Endodermal cell (in vitro differentiated cells): ENCODE measurements at regions not wholly inside any gene's neighbourhood (a gene's known extent, or its start where the extent isn't known, plus 50 kb on each side); places are given as distances from the start of the nearest gene placed in this dataset.

ENCODE experiments used
- DNase-seq: peaks from one replicate; pipeline ENCODE4 v3.0.0-alpha.2; 2017
- H3K27ac ChIP-seq: 2 replicates; pipeline ENCODE4 v1.5.1; 2013; ENCODE audit warnings: mild to moderate bottlenecking, low read depth, low read length, moderate library complexity
- H3K27me3 ChIP-seq: 2 replicates; pipeline ENCODE4 v1.6.1; 2013; ENCODE audit warnings: mild to moderate bottlenecking, low read length, moderate library complexity; ENCODE audit not compliant: insufficient read depth, control insufficient read depth, poor library complexity, severe bottlenecking
- H3K36me3 ChIP-seq: 2 replicates; pipeline ENCODE4 v1.7.0; 2013; ENCODE audit warnings: mild to moderate bottlenecking, low read length, moderate library complexity; ENCODE audit not compliant: control insufficient read depth, insufficient read depth
- H3K4me1 ChIP-seq: one replicate; pipeline ENCODE4 v1.7.0; 2013; ENCODE audit warnings: low read length; ENCODE audit not compliant: control insufficient read depth, insufficient read depth
- H3K4me3 ChIP-seq: 2 replicates; pipeline ENCODE4 v1.5.1; 2013; ENCODE audit warnings: mild to moderate bottlenecking, low read length, moderate library complexity
- H3K9ac ChIP-seq: 2 replicates; pipeline ENCODE4 v1.6.1; 2013; ENCODE audit warnings: mild to moderate bottlenecking, low read length, moderate library complexity; ENCODE audit not compliant: poor library complexity, severe bottlenecking; ENCODE audit errors: extremely low read depth
- H3K9me3 ChIP-seq: 2 replicates; pipeline ENCODE4 v1.6.1; 2013; ENCODE audit warnings: mild to moderate bottlenecking, low read length, moderate library complexity; ENCODE audit not compliant: control insufficient read depth
- H3K27ac Mint-ChIP-seq: 2 replicates; pipeline ENCODE4 v1.8.0; 2020; ENCODE audit warnings: mixed read lengths
- H3K27me3 Mint-ChIP-seq: 2 replicates; pipeline ENCODE4 v1.8.0; 2021; ENCODE audit warnings: mild to moderate bottlenecking, mixed read lengths; ENCODE audit not compliant: insufficient read depth
- H3K36me3 Mint-ChIP-seq: 2 replicates; pipeline ENCODE4 v1.8.0; 2020; ENCODE audit warnings: low read depth, mixed read lengths
- H3K4me1 Mint-ChIP-seq: 2 replicates; pipeline ENCODE4 v1.8.0; 2020; ENCODE audit warnings: mixed read lengths
- H3K4me3 Mint-ChIP-seq: 2 replicates; pipeline ENCODE4 v1.8.0; 2020; ENCODE audit warnings: mild to moderate bottlenecking, moderate library complexity, mixed read lengths
- H3K9me3 Mint-ChIP-seq: 2 replicates; pipeline ENCODE4 v1.8.0; 2020; ENCODE audit warnings: mild to moderate bottlenecking, mixed read lengths
- WGBS, 2 experiments: methylation state at CpG; one replicate each; pipeline versions ENCODE4 v1.1.5 to v1.1.7; 2013; ENCODE audit warnings: missing lambda C conversion rate in 2 of 2, mixed read lengths in 1 of 2; ENCODE audit not compliant: insufficient coverage in 1 of 2, insufficient read length in 1 of 2; 5-methylcytosine and 5-hydroxymethylcytosine counted together
- TF ChIP-seq, protein P1 (sequence below): fragments of 200-600 bp; sonication (generic); conservative IDR thresholded peaks from 2 replicates; pipeline ENCODE4 v1.5.0; 2021; ENCODE audit warnings: antibody characterized with exemption, mild to moderate bottlenecking

- TF ChIP-seq, protein P1, sequence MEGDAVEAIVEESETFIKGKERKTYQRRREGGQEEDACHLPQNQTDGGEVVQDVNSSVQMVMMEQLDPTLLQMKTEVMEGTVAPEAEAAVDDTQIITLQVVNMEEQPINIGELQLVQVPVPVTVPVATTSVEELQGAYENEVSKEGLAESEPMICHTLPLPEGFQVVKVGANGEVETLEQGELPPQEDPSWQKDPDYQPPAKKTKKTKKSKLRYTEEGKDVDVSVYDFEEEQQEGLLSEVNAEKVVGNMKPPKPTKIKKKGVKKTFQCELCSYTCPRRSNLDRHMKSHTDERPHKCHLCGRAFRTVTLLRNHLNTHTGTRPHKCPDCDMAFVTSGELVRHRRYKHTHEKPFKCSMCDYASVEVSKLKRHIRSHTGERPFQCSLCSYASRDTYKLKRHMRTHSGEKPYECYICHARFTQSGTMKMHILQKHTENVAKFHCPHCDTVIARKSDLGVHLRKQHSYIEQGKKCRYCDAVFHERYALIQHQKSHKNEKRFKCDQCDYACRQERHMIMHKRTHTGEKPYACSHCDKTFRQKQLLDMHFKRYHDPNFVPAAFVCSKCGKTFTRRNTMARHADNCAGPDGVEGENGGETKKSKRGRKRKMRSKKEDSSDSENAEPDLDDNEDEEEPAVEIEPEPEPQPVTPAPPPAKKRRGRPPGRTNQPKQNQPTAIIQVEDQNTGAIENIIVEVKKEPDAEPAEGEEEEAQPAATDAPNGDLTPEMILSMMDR: no peak
- H3K4me1 ChIP-seq: no peaks in the 10 kb centered on the region
- 39 to 48% methylated on average over 3 to 5 of the region's 5 CpGs for WGBS, 2 experiments
- Mint-ChIP-seq H3K36me3 (no peaks in the 10 kb centered on the region), H3K4me1 (no peaks in the 10 kb centered on the region), H3K4me3 (no peak overlapping the region), H3K9me3 (peaks cover 88% of the 10 kb centered on the region), H3K27ac (no peak overlapping the region), H3K27me3 (no peaks in the 10 kb centered on the region)
- no peaks in the 10 kb centered on the region for H3K36me3 ChIP-seq
- H3K4me3 ChIP-seq: no peak overlapping the region
- H3K9ac ChIP-seq: no peak overlapping the region
- H3K27me3 ChIP-seq: no peaks in the 10 kb centered on the region
- no peak overlapping the region for H3K27ac ChIP-seq
- peaks cover 86% of the 10 kb centered on the region for H3K9me3 ChIP-seq
- no peak for DNase-seq
Observed at GRCh38 chr20:56194042-56194441, 54.5 kb upstream of the MC3R start.

DNA sequence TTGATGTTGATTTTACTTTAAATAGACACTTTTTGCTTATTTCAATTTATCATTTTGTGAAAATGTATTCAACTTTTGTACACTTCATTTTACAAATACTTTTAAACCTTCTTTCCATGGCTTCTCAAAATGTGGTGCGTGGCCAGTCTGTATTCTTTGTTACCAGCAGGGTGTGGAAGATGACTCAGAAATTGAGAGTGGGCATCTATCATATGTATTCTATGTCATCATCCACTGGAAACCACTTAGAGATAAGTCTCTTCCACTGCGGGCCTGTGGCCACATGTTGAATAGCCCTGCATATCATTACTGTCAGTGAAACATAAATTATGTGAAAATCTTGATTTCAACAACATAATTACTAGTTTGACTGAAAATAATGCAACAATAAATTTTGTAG, 52.6 kb upstream of the MC3R start:
- Histone ChIP-seq H3K4me1 (no peaks in the 10 kb centered on the region), H3K9me3 (peaks cover 91% of the 10 kb centered on the region), H3K27ac (no peak overlapping the region), H3K27me3 (no peaks in the 10 kb centered on the region), H3K9ac (no peak overlapping the region), H3K4me3 (no peak overlapping the region), H3K36me3 (no peaks in the 10 kb centered on the region)
- DNase-seq: no peak
- Mint-ChIP-seq H3K4me3 (no peak overlapping the region), H3K27me3 (no peaks in the 10 kb centered on the region), H3K9me3 (peaks cover 93% of the 10 kb centered on the region), H3K27ac (no peak overlapping the region), H3K36me3 (no peaks in the 10 kb centered on the region), H3K4me1 (no peaks in the 10 kb centered on the region)
- TF ChIP-seq, protein P1: no peak
- 62% methylated on average over 2 of the region's 2 CpGs; no CpG with 5 or more reads in 1 of the 2 experiments for WGBS, 2 experiments
